HepG2 (cell line): ENCODE measurements at regions not wholly inside any gene's neighbourhood (a gene's known extent, or its start where the extent isn't known, plus 50 kb on each side); places are given as distances from the start of the nearest gene placed in this dataset.
A peak's percentile ranks its signal among the peaks of the same experiment; 100 is the strongest.
"Not testable (repeated sequence)": the region's sequence is repeated elsewhere in the genome, so short reads cannot be mapped to it uniquely, and the experiment has no call there.

ENCODE experiments used
- ATAC-seq: fragments of 200-7000 bp; cut with Tn5 transposase; 3 replicates; pipeline ENCODE4 v1.9.1; 2020; ENCODE audit warnings: mild to moderate bottlenecking, moderate library complexity
- BruUV-seq: library from RNA; stranded (reverse); fragments of 400-500 nt; replicated peaks from 2 replicates; lab custom pipeline; 2021; lab: Mats Ljungman, UMichigan
- CTCF ChIA-PET: fragments of 300-600 bp; formaldehyde crosslinking; extraction: SDS; loops from one replicate; lab custom pipeline; 2021; ENCODE audit warnings: low total read pairs, inconsistent platforms, low intra/inter-chr PET ratio; lab: Yijun Ruan, JAX
- POLR2A ChIA-PET: fragments of 350-600 bp; sonication (Branson Sonifier 250); formaldehyde crosslinking; loops from one replicate; lab custom pipeline; 2020; ENCODE audit warnings: antibody characterized with exemption, inconsistent platforms; lab: Yijun Ruan, JAX
- DNase-seq: peaks from one replicate; pipeline ENCODE4 v3.0.0-alpha.2; 2015; ENCODE audit warnings: low spot score
- FAIRE-seq: peaks from 3 replicates; lab custom pipeline; 2011; peaks lifted over from hg19 to GRCh38; lab: Jason Lieb, UNC
- H2AFZ ChIP-seq: one replicate; pipeline ENCODE4 v1.6.1; 2011; ENCODE audit warnings: low read length, inconsistent platforms
- H3K27ac ChIP-seq: fragments of 300-600 bp; 3 replicates; pipeline ENCODE4 v1.8.0; 2011; ENCODE audit warnings: mixed run types, mild to moderate bottlenecking, mixed read lengths, low read length, inconsistent platforms; ENCODE audit not compliant: insufficient read depth; ENCODE audit errors: extremely low read length
- H3K27me3 ChIP-seq, 2 experiments: fragments of 200-600 bp in 1 of 2; 2 replicates in 1 of 2; 3 replicates in 1 of 2; pipeline versions ENCODE4 v1.6.0 to v1.8.0; 2011; ENCODE audit warnings: low read length in 2 of 2, mild to moderate bottlenecking in 2 of 2, moderate library complexity in 2 of 2, inconsistent platforms in 1 of 2; ENCODE audit not compliant: insufficient read depth in 2 of 2, control insufficient read depth in 1 of 2
- H3K36me3 ChIP-seq, 2 experiments: fragments of 200-600 bp in 1 of 2; replicated peaks in 1 of 2; 2 replicates in 1 of 2; 3 replicates in 1 of 2; pipeline versions ENCODE4 v1.5.1 to v1.8.0; 2011; ENCODE audit warnings: low read length in 2 of 2, inconsistent platforms in 1 of 2; ENCODE audit not compliant: insufficient read depth in 2 of 2, control insufficient read depth in 1 of 2
- H3K4me1 ChIP-seq: 2 replicates; pipeline ENCODE4 v1.5.1; 2012; ENCODE audit warnings: low read length, inconsistent platforms; ENCODE audit not compliant: insufficient read depth
- H3K4me2 ChIP-seq: 2 replicates; pipeline ENCODE4 v1.6.0; 2011; ENCODE audit warnings: low read depth, low read length, inconsistent platforms
- H3K4me3 ChIP-seq, 3 experiments: fragments of 200-600 bp in 1 of 3; sonication (generic), shearing (Covaris generic) in 1 of 3; replicated peaks in 1 of 3; 2 replicates each; pipeline ENCODE4 v1.5.1; 2011 to 2016; ENCODE audit warnings: low read length in 3 of 3, inconsistent platforms in 2 of 3, low read depth in 2 of 3, mild to moderate bottlenecking in 2 of 3, control low read depth in 1 of 3, mixed read lengths in 1 of 3; ENCODE audit not compliant: insufficient read depth in 1 of 3
- H3K79me2 ChIP-seq: one replicate; pipeline ENCODE4 v1.6.1; 2011; ENCODE audit warnings: low read length, inconsistent platforms; ENCODE audit not compliant: insufficient read depth
- H3K9ac ChIP-seq: 2 replicates; pipeline ENCODE4 v1.6.0; 2011; ENCODE audit warnings: mild to moderate bottlenecking, low read depth, low read length, inconsistent platforms; ENCODE audit not compliant: insufficient read depth
- H3K9me3 ChIP-seq: 2 replicates; pipeline ENCODE4 v1.5.1; 2012; ENCODE audit warnings: mild to moderate bottlenecking, low read length
- H4K20me1 ChIP-seq: 2 replicates; pipeline ENCODE4 v1.6.0; 2011; ENCODE audit warnings: inconsistent platforms, mild to moderate bottlenecking, low read length, moderate library complexity; ENCODE audit not compliant: insufficient read depth
- ARNTL ChIP-seq: sonication (generic); formaldehyde crosslinking; IDR thresholded peaks from 2 replicates; pipeline ENCODE4 v1.4.0; 2020; ENCODE audit warnings: mild to moderate bottlenecking, missing genetic modification reagents
- ZNF7 ChIP-seq: IDR thresholded peaks from 2 replicates; pipeline ENCODE4 v1.6.1; 2016; ENCODE audit warnings: missing biosample characterization, missing genetic modification reagents
- whole genome bisulfite sequencing: methylation state at CpG from one replicate; pipeline ENCODE4 v1.1.6; 2017; ENCODE audit warnings: low lambda C conversion rate; 5-methylcytosine and 5-hydroxymethylcytosine counted together
- in situ Hi-C: cut with HindIII; loops from 2 replicates; pipeline ENCODE4 v1.10.0; 2017; ENCODE audit warnings: low pct_unique_long_range_greater_than_20kb; ENCODE audit not compliant: extremely low pct_ligation_motif_present
- intact Hi-C: fragments of 100-400 bp; cut with micrococcal nuclease; formaldehyde crosslinking; loops from one replicate; pipeline ENCODE4 v1.10.0; 2022; ENCODE audit not compliant: unreplicated experiment
- TF ChIP-seq, protein P1 (sequence below): sonication (generic); formaldehyde crosslinking; IDR thresholded peaks from 2 replicates; pipeline ENCODE4 v1.9.0; 2021; ENCODE audit warnings: missing genetic modification reagents, mild to moderate bottlenecking, borderline replicate concordance

GRCh38 chr2:147147802-147148201 is 697.0 kb upstream of the ACVR2A start (continued):
- TF ChIP-seq, protein P1, sequence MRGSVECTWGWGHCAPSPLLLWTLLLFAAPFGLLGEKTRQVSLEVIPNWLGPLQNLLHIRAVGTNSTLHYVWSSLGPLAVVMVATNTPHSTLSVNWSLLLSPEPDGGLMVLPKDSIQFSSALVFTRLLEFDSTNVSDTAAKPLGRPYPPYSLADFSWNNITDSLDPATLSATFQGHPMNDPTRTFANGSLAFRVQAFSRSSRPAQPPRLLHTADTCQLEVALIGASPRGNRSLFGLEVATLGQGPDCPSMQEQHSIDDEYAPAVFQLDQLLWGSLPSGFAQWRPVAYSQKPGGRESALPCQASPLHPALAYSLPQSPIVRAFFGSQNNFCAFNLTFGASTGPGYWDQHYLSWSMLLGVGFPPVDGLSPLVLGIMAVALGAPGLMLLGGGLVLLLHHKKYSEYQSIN (CRISPR knock-in tag), result no peak

- BruUV-seq, result no TSS peak
- in situ Hi-C loops, result no loop called here
- ATAC-seq (no peak; the same call in 2 of the 3 replicates), FAIRE-seq (no peak), DNase-seq (no peak)
- ChIA-PET CTCF (no interaction called here), POLR2A (no interaction called here)
- Histone ChIP-seq H3K27ac (no peak overlapping the region), H3K36me3 (no peaks in the 10 kb centered on the region), H4K20me1 (no peaks in the 10 kb centered on the region), H3K4me2 (no peak overlapping the region), H3K9me3 (no peaks in the 10 kb centered on the region), H2AFZ (no peak overlapping the region), H3K4me1 (no peaks in the 10 kb centered on the region), H3K4me3 (no peak overlapping the region), H3K9ac (no peak overlapping the region), H3K79me2 (no peaks in the 10 kb centered on the region), H3K27me3 (no peaks in the 10 kb centered on the region)
- no peak for TF ChIP-seq ARNTL
- peak; percentile 78 for TF ChIP-seq ZNF7 (CRISPR knock-in tag)
- intact Hi-C loops, result no loop called here
- WGBS, result 12% methylated on average over 4 of the region's 4 CpGs
Observed at GRCh38 chr2:147141930-147142329, 702.9 kb upstream of the ACVR2A start.

DNA sequence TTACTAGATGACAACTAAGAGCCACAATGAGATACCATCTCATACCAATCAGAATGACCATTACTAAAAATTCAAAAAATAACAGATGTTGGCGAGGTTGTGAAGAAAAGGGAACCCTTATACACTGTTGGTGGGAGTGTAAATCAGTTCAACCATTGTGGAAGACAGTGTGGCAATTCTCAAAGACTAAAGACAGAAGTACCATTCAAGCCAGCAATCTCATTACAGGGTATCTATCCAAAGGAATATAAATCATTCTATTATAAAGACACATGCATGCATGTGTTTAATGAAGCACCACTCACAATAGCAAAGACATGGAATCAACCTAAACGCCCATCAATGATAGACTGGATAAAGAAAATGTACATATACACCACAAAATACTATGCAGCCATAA is 705.1 kb upstream of the ACVR2A start:
- H3K4me1 ChIP-seq, BruUV-seq, H3K9me3 ChIP-seq, H3K4me2 ChIP-seq, FAIRE-seq, H3K36me3 ChIP-seq, ATAC-seq, H3K27ac ChIP-seq, intact Hi-C loops, H4K20me1 ChIP-seq, H3K9ac ChIP-seq, H3K4me3 ChIP-seq, DNase-seq, POLR2A ChIA-PET, in situ Hi-C loops, H3K79me2 ChIP-seq, H3K27me3 ChIP-seq, H2AFZ ChIP-seq, CTCF ChIA-PET: not testable (repeated sequence)
- WGBS, result 0% methylated on average over 2 of the region's 2 CpGs
